CMK (cell line): ENCODE measurements at regions not wholly inside any gene's neighbourhood (a gene's known extent, or its start where the extent isn't known, plus 50 kb on each side); places are given as distances from the start of the nearest gene placed in this dataset.

ENCODE experiments used
- DNase-seq: peaks from one replicate; pipeline ENCODE4 v3.0.0-alpha.2; 2010; ENCODE audit warnings: low read depth

DNA sequence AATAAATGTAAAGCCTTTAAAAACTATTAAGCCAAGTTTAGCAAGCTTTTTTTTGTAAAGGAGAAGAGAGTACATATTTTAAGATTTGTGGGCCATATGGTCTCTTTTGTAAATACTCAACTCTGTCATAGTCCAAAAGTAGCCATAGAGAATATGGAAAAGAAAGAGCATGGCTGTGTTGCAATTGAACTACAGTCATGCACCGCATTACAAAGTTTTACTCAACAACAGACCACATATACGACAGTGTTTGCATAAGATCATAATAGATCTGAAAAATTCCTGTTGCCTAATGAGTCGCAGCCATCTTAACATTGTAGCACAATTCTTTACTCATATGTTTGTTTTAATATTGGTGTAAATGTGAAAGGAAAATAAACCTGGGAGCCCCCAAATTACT lies 440.8 kb downstream of the HTR7 start:
- no peak for DNase-seq

DNA sequence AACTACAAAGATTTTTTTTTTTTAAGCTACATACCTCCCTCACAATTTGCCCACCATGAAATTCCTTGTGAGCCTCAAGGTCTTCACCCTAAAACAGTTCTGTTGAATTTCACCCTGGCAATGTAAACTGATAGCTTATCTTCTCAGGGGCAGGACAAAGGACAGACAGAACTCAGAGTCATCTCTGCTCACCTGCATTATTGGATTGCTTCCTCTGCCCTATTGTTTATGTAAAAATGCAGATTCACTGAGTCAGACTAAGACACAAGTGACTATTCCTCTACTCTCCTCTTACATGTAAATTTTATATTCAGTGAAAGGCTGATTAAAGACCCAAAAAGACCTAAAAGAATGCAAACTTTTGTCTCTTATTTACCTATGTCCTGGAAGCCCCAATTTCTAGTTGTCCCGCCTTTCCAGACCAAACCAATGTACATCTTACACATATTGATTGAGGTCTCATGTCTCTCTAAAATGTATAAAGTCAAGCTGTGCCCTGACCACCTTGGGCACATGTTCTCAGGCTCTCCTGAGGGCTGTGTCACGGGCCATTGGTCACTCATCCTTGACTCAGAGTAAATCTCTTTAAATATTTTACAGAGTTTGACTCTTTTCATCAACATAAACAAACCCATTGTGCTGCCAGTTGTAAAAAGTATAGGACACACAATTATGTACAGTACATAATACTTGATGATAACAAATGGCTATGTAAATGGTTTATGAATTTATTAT lies 440.2 kb downstream of the HTR7 start:
- DNase-seq, result no peak

DNA sequence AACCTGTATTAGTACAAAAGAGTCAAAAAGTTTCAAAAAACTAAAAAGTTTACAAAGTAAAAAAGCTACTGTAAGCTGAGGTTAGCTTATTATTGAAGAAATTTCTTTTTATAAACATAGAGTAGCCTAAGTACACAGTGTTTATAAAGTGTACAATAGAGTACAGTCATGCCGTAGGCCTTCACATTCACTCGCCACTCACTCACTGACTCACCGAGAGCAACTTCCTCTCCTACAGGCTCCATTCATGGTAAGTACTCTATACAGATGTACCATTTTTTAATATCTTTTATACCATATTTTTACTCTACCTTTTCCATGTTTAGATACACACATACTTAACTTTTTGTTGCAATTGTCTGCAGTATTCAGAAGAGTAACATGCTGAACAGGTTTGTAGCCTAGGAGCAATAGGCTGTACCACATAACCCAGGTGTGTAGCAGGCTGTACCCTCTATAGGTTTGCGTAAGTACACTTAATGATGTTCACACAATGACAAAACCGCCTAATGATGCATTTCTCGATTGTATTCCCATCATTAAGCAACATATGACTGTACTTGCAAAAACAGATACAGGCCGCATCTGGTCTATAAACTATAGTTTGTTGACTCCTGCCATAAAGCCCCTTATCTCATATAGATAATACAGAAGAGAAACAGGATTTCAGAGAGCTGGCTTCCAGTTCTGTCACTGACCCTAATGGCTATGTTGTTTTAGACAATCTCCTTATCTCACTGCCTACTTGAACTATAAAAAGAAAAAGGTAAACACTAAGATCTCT lies 438.8 kb downstream of the HTR7 start:
- no peak for DNase-seq

DNA sequence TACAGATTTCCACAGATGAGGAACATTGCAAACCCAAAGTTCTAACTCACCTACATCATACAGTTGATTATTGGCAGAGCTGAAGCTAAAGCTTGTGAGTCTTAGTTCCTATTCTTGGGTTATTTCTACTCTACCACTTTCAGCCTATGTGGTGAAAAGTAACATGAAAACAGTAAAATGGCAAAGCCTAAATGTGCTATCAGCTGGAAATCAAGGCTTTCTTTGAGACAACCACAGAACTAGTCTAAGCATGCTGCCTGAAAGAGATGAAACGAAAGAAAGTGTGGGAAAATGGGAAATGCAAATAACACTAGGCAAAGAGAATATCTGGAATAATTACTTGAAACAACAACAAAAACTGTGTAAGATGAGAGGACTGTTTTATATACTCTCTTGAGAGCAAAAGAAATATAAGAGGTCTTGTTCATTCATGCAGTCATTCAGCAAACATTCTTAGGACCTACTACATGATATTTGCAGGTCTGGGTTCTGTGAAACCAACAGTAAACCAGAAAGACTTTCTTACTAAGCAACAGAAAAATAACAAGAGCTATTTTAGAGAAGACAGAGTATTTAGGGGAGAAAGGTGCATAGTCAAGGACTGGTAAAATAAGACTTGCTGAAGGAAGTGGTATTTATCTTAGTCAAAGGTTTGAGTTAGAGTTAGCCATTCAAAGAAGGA lies 437.1 kb downstream of the HTR7 start:
- no peak for DNase-seq

DNA sequence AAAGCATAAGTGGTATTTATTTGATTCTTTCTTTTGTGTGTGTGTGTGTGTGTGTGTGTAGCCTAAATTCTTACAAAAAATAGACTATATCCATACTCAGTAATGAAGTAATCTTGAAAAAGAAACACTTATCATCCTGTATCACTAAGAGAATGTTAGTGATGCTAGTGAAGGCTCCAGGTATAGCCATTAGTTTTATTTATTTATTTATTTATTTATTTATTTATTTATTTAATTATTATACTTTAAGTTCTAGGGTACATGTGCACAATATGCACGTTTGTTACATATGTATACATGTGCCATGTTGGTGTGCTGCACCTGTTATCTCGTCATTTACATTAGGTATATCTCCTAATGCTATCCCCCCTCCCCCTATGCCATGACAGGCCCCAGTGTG lies 436.0 kb downstream of the HTR7 start:
- no peak for DNase-seq

DNA sequence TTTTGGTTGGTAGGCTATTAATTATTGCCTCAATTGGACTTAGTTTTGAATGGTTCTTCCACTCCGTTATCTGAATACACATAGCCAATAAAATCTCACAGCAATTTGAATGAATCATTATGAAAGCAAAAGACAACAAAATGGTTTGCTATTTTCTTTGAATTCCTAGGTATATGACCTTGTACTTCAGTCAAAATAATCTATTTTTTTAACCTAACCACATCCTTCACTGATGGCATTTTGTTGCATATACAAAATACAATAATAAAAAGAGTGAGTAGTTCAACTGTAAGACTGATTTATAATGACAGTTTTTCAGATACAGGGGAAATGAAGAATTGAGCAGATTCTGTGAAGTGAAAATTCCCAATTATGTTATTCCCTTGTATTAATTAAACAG lies 433.1 kb downstream of the HTR7 start:
- DNase-seq, result no peak

DNA sequence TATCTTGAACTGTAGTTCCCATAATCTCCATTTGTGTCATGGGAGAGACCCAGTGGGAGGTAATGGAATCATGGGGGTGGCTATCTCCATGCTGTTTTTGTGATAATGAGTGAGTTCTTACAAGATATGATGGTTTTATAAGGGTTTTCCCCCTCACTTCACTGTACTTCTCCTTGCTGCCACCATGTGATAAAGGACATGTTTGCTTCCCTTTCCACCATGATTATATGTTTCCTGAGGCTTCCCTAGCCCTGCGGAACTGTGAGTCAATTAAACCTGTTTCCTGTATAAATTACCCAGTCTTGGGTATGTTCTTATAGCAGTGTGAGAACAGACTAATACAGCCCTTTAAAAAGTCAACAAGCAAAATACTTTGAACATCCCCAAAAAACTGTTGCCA lies 427.7 kb downstream of the HTR7 start:
- no peak for DNase-seq

DNA sequence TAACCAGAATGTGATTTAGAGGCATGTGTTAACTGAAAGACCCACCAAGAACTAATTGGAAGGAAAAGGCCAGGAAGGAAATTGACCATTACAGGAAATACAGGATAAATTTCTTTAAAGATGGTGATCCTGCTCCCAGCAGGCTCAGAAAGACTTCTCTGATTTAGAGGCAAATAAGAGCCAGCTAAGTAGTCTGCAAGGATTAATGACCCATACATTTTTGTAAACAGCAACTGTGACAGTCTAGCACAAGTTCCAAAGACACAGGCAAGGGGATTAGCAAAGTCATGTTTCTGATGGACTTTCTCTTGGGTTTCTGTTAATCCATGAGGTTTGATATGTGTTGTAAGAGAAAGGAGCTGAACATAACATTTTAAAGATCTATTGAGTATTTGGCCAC lies 425.0 kb downstream of the HTR7 start:
- DNase-seq, result no peak

DNA sequence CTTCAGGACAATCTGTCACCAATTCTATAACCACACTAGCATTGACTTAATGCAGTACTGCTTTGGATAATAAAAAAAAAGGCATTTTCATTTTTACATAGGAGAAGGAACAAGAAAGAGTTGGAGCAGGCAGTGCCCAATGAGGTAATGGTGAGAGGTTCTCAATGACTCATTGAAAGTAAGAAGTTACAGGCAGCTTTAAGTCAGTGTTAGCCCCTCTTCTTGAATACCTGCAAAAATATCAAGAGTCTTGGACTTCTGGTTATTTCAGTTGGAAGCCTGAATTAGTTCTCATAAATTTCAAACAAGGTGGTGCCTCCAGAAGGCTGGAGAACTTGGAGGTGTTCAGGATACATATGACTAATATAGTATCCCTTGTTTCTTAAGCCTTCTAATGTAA lies 422.5 kb downstream of the HTR7 start:
- no peak for DNase-seq

DNA sequence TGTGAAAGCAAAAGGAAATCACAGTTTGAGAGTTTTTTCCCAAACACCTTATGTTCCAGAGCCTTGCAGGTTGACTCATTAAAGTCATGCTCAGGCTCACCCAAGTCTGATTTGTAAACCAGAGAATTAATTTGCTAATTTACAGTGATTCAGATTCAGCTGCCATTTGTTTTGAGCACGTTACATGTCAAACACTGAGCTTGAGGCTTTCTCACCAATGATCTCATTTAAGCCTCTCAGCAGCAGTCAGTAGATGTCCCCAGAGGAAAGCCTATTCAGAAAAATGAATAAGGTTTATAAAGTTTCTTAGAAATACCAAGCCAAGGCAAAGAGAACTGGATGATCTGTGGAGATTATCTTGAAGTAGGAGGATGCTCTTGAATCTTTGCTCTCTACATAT lies 420.4 kb downstream of the HTR7 start:
- DNase-seq, result no peak

DNA sequence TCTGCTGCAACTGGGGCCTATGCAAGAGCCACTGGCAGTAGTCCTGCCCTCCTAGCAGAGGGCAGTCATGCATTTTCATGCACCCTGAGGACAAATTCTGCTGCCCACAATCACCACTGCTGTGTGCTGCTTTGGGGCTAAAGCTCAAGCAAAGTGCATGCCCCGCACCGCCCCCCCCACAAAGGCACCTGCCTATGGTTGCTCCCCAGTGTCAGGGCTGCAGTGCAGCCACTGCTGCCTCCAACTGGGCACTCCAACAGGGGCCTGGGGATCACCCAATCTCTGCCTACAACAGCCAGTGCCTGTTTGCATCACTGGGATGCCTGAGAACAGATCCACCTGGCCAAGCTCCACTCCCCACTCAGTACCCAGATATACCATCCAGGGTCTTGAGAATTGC lies 417.0 kb downstream of the HTR7 start:
- no peak for DNase-seq

DNA sequence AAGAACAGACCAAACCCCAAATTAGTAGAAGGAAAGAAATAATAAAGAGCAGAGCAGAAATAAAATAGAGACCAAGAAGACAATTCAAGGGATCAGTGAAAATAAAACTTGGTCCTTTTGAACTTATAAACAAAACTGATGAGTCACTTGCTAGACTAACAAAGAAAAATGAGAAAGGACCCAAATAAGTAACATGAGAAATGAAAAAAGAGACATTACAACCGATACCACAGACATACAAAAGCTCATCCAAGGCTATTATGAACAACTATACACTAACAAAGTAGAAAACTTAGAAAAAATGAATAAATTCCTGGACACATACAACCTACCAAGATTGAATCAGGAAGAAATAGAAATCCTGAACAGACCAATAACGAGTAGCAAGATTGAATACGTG lies 414.5 kb downstream of the HTR7 start:
- no peak for DNase-seq

DNA sequence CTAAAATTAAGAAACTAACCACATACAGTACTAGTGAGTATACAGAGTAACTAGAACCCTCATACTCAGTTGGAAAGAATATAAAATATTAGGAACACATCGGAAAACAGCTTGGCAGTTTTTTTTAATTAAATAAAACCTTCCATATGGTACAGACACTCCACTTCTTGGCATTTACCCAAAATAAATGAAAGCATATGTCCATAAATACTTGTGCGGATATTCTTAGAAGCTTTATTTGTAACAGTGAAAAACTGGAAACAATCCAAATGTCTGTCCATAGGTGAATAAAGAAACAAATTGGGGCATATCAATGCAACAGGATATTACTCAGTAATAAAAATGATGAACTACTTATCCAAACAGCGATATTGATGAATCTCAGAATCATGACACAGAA lies 410.0 kb downstream of the HTR7 start:
- no peak for DNase-seq

DNA sequence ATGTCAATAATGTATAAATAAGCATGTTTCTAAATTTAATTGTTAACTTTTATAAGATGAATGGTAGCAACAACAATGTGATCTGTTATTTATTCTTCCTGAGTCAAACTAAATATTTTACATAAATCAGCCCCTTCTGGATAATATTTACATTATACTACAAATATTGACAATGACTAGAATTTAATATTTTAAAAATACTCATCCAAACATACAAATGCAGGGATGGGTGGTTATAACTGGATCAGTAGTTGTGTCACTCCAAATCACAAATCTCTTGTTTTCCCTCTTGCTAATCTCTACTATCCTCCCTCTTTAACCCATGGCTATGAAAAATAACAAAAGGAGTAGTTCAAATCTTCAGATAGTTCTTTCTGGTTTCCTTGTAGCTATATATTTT lies 407.0 kb downstream of the HTR7 start:
- no peak for DNase-seq

DNA sequence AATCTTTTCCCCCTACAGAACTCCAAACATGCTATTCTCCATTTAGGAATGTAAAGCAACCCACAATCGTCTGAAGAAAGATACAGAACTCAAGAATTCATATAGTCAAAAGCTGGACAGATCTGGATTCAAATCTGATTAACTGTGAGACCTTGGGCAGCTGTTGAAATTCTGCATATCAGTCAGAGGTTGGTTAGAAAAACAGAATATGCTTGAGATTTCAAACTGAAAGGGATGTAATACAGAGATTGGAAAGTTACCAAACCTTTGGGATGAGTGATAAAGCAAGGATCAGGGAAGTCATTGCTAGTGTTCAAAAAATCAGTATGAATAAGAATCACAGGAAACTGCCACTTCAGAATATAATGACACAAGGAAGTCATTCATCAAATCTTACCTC lies 406.6 kb downstream of the HTR7 start:
- no peak for DNase-seq

DNA sequence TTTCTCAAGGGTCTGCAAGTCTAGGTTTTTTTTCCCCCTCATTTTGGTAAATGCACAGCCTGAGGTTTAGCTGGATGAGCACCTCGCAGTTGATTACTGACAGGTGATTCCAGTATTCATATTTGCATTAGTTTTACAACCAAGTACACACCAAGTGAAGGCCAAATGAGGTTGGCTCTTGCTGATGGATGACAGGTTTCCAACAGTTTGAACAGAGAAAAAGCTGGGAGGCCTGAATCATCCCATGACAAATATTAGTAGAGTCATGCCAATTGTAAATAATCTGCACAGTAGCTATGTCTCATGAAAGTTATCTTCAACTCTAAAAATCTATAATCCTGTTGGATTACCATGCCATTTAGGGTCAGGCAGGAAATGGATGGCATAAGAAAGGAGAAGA lies 399.8 kb downstream of the HTR7 start:
- no peak for DNase-seq

DNA sequence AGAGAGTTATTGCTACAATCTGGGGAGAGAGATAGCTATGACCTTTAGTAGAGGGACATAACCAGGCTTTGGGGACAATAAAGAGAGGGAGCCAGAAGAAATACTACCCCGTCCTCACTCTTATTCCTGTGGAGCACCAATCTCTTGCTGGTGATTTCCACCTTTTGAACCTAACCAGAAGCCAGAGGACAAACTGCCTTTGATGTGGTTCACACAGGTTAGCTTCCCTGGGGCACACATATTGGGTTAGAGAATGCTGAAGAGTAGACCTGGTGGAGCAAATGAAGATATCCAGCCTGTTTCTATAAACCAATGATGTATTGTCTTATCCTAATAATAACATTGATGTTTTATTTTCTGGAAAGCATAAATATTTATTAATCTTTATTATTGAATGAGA lies 399.3 kb downstream of the HTR7 start:
- DNase-seq, result no peak

DNA sequence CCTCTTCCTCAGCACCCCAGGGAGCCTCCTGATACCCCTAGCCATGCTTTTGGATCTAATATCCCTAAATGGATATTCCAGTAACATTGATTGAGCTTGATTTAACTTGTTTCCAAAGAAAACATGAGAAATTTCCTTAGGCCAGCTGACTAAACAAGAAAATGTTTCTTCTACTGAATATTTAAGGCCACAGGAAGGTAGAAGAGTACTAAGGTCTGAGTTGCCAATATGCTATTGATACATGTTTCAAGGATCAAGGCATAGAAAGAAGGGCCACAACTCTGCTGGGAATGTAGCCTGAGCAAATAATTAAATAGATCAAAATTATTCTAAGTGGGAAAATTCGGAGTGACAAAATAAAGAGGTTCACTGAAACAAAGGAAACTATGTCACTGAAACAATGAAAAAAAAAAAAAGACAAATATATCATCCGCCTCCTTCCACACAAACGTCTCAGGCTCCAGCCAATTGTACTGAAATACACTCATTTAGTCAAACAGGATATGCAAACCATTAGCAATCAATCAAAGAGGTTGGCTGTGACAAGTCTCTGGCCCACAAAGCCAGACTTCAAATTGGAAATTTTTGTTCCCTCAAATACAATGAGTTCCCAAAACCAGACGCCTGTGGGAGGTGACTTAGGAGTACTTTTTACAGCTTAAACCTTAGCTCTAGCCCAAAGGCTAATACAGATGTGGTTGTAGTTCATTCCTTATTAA lies 396.2 kb downstream of the HTR7 start:
- DNase-seq, result no peak

DNA sequence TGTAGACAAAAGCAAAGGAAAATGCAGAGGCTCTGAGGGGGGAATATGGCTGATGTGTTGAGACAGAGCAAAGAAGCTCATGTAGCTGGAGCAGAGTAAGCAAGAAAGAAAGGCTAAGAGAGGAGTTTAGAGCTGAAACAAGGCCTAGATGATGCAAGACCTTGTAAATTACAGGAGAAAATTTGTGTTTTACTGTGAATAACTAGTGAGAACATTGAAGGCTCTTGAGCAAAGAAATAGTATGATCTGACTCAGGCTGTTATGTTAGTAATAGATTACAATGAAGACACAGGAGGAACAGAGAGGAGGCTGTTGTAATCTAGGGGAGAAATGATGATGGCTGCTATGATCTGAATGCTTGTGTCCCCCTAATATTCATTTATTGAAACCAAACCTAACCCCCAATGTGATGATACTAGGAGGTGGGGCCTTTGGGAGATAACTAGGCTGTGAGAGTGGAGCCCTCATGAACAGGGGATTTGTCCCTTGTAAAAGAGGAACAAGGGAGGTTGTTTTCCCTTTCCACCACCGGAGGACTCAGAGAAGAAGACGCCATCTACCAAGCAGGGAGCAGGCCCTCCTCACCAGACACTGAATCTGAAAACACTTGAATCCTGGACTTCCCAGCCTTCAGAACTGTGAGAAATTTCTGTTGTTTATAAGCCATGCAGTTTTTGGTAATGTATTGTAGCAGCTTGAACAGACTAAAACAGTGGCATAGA lies 394.9 kb downstream of the HTR7 start:
- no peak for DNase-seq

DNA sequence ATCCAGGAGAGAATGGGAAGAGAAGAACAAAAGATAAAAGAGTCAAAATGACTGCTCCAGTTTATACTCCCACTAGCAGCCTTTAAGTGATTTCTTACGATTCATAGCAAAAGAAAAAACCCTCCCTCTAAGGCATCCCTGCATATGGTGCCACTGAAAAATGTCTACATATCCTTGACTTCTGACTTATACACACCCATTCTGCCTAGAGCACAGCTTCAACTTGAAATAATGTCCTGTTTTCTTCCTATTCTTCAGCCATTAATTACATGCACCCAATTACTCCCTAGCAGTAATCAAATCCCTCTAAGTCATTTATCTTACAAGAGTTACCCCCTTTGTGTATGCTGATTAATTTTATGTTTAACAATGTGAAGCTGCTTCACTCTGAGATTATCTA lies 393.5 kb downstream of the HTR7 start:
- no peak for DNase-seq

DNA sequence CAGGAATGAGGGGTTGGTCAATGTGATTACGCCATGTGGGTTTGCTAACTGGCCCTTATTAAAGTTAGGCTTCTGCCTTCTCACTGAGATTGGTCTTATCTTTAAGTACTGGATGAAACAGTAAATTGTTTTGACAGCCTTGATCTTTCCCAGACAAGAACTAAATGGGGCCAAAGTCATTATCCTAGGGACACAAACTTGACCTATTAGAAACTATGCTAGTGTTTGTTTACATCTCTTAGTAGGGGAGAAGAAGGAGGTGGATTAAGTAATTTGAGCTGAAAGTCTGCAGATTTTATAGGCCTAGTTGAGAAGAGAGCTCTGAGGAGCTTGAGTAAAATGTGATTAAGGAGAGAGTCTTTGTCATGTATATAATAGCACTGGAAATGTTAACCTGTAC lies 386.9 kb downstream of the HTR7 start:
- no peak for DNase-seq

DNA sequence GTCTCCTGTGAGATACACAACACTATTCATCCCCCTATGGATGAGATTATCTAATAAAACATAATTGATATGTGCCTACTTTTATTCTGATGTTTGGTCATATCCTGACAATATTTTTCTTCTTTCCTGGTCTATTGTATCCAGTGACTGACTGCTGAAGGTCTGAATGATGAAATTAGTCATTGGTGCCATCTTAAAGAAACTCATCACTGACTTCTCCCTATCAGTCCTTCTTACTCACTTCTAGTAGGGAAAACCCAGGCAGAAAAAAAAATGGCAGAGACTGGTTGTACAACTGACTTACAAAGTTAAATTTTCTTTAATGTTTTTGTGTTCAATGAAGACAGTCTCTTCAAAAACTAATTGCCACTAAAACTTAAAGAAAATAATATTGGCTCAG lies 377.4 kb downstream of the HTR7 start:
- no peak for DNase-seq
